HepG2 (cell line): ENCODE measurements at regions not wholly inside any gene's neighbourhood (a gene's known extent, or its start where the extent isn't known, plus 50 kb on each side); places are given as distances from the start of the nearest gene placed in this dataset.

ENCODE experiments used
- EZH2 ChIP-seq: conservative IDR thresholded peaks from 2 replicates; pipeline ENCODE4 v1.6.1; 2012; ENCODE audit warnings: mild to moderate bottlenecking, low read depth, low read length, moderate library complexity
- KLF16 ChIP-seq, 2 experiments: sonication (generic) in 1 of 2; formaldehyde crosslinking in 1 of 2; IDR thresholded peaks; 2 replicates each; pipeline versions ENCODE4 v1.6.1 to v1.8.0; 2016 to 2023; ENCODE audit warnings: missing genetic modification reagents in 2 of 2, missing compliant biosample characterization in 1 of 2
- NR1H2 ChIP-seq: sonication (generic); formaldehyde crosslinking; IDR thresholded peaks from 2 replicates; pipeline ENCODE4 v1.8.1; 2022; ENCODE audit warnings: low read depth, missing genetic modification reagents, borderline replicate concordance
- POLR2AphosphoS5 ChIP-seq: IDR thresholded peaks from 2 replicates; pipeline ENCODE4 v1.6.1; 2012; ENCODE audit warnings: low read depth, low read length
- RAD21 ChIP-seq: fragments of 450-650 bp; formaldehyde crosslinking; IDR thresholded peaks from 2 replicates; pipeline ENCODE4 v1.5.0; 2020; ENCODE audit warnings: mild to moderate bottlenecking
- TAF15 ChIP-seq: fragments of 200-400 bp; formaldehyde crosslinking; IDR thresholded peaks from one replicate; pipeline ENCODE4 v1.6.1; 2018; ENCODE audit warnings: mild to moderate bottlenecking, low read depth, low read length; ENCODE audit not compliant: poor library complexity, severe bottlenecking
- TCF7L2 ChIP-seq: IDR thresholded peaks from 2 replicates; pipeline ENCODE4 v1.6.1; 2011; ENCODE audit warnings: mild to moderate bottlenecking, low read depth, low read length, moderate library complexity
- ZFAT ChIP-seq: sonication (generic); formaldehyde crosslinking; conservative IDR thresholded peaks from 2 replicates; pipeline ENCODE4 v1.8.1; 2023; ENCODE audit warnings: missing genetic modification reagents, inconsistent platforms
- TF ChIP-seq, protein P1 (sequence below): sonication (generic); formaldehyde crosslinking; IDR thresholded peaks from 2 replicates; pipeline ENCODE4 v1.5.0; 2020; ENCODE audit warnings: mild to moderate bottlenecking, missing genetic modification reagents, moderate library complexity

DNA sequence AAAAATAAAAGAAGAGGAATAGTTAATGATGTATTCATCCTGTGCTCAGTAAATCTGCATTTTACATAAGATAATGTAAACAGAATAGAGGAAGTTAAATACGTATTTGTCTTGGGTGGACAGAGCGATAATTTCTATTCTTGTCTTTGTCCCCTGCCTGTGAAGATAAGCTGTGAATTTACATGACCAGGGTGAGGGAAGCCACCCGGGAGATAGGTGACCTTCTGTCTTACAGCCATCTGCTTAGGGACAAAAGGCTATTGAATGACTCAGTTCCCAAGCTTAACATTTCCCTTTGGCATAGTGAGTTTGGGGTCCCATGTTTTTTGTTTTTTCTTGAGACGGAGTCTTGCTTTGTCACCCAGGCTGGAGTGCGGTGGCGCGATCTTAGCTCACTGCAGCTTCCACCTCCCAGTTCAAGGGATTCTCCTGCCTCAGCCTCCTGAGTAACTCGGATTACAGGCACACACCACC is 88.7 kb upstream of the KCTD7 start:
- no peak for TF ChIP-seq NR1H2 (CRISPR knock-in tag)
- no peak for TF ChIP-seq ZFAT
- no peak for TF ChIP-seq TAF15
- no peak for TF ChIP-seq EZH2
- TF ChIP-seq, protein P1, sequence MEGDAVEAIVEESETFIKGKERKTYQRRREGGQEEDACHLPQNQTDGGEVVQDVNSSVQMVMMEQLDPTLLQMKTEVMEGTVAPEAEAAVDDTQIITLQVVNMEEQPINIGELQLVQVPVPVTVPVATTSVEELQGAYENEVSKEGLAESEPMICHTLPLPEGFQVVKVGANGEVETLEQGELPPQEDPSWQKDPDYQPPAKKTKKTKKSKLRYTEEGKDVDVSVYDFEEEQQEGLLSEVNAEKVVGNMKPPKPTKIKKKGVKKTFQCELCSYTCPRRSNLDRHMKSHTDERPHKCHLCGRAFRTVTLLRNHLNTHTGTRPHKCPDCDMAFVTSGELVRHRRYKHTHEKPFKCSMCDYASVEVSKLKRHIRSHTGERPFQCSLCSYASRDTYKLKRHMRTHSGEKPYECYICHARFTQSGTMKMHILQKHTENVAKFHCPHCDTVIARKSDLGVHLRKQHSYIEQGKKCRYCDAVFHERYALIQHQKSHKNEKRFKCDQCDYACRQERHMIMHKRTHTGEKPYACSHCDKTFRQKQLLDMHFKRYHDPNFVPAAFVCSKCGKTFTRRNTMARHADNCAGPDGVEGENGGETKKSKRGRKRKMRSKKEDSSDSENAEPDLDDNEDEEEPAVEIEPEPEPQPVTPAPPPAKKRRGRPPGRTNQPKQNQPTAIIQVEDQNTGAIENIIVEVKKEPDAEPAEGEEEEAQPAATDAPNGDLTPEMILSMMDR (CRISPR knock-in tag), result no peak
- no peak for TF ChIP-seq RAD21
- no peak for TF ChIP-seq KLF16 (CRISPR knock-in tag; IDR thresholded peaks at IDR 0.05)
- TF ChIP-seq TCF7L2, result no peak
- TF ChIP-seq POLR2AphosphoS5, result no peak
